Hypothalamus (tissue), 51 donors: ENCODE measurements at regions not wholly inside any gene's neighbourhood (a gene's known extent, or its start where the extent isn't known, plus 50 kb on each side); places are given as distances from the start of the nearest gene placed in this dataset.

ENCODE experiments used
- DNase-seq, 51 donors: peaks; one replicate each; lab custom pipeline; 2025; lab: John Stamatoyannopoulos, UW

GRCh38 chr4:42327323-42327722 is 70.0 kb upstream of the SHISA3 start:
- DNase-seq = no peak

GRCh38 chr4:42328978-42329377 is 68.3 kb upstream of the SHISA3 start:
- no peak for DNase-seq

GRCh38 chr4:42329421-42329820 is 67.9 kb upstream of the SHISA3 start:
- no peak for DNase-seq

GRCh38 chr4:42330002-42330592 is 67.2 kb upstream of the SHISA3 start:
- no peak for DNase-seq

GRCh38 chr4:42331040-42331439 is 66.2 kb upstream of the SHISA3 start:
- no peak for DNase-seq

- no peak for DNase-seq
Observed at GRCh38 chr4:42331914-42332368, 65.3 kb upstream of the SHISA3 start.

GRCh38 chr4:42339935-42340406 is 57.3 kb upstream of the SHISA3 start:
- DNase-seq = no peak

- DNase-seq = no peak
Observed at GRCh38 chr4:42341518-42342026, 55.7 kb upstream of the SHISA3 start.

GRCh38 chr4:42342459-42342858 is 54.8 kb upstream of the SHISA3 start:
- DNase-seq = no peak

GRCh38 chr4:42344309-42344708 is 53.0 kb upstream of the SHISA3 start:
- no peak for DNase-seq

GRCh38 chr4:42344749-42345148 is 52.5 kb upstream of the SHISA3 start:
- no peak for DNase-seq

GRCh38 chr4:42345962-42346544 is 51.2 kb upstream of the SHISA3 start:
- no peak for DNase-seq

- no peak for DNase-seq
Observed at GRCh38 chr4:42347076-42347475, 50.2 kb upstream of the SHISA3 start.
